Upper lobe of left lung (tissue), 4 donors: ENCODE measurements at regions not wholly inside any gene's neighbourhood (a gene's known extent, or its start where the extent isn't known, plus 50 kb on each side); places are given as distances from the start of the nearest gene placed in this dataset.

Experiments
- CTCF ChIP-seq, 6 experiments: fragments of 450-650 bp in 4 of 6; fragments of 200-600 bp in 2 of 6; sonication (generic) in 2 of 6; IDR thresholded peaks; one replicate each; pipeline ENCODE4 v1.5.1; 2016 to 2019; ENCODE audit warnings: antibody characterized with exemption in 6 of 6
- EP300 ChIP-seq, 4 donors: sonication (generic); formaldehyde crosslinking; IDR thresholded peaks; one replicate each; pipeline ENCODE4 v1.5.1; 2017; ENCODE audit warnings: antibody characterized with exemption in 4 of 4, control low read depth in 2 of 4
- POLR2AphosphoS5 ChIP-seq, 2 donors: sonication (generic); formaldehyde crosslinking; IDR thresholded peaks; one replicate each; pipeline ENCODE4 v1.5.1; 2017; ENCODE audit warnings: antibody characterized with exemption in 2 of 2

GRCh38 chr5:121027636-121028035, 563.5 kb downstream of the PRR16 start:
- TF ChIP-seq CTCF (IDR thresholded peaks at IDR 0.05) (no peak), EP300 (IDR thresholded peaks at IDR 0.05) (no peak), POLR2AphosphoS5 (IDR thresholded peaks at IDR 0.05) (no peak)
